Esophagus muscularis mucosa (tissue), 2 donors: ENCODE measurements at regions not wholly inside any gene's neighbourhood (a gene's known extent, or its start where the extent isn't known, plus 50 kb on each side); places are given as distances from the start of the nearest gene placed in this dataset.

Experiments
- EP300 ChIP-seq: sonication (generic); formaldehyde crosslinking; IDR thresholded peaks from one replicate; pipeline ENCODE4 v1.6.1; 2017; ENCODE audit warnings: antibody characterized with exemption
- POLR2A ChIP-seq: fragments of 450-650 bp; IDR thresholded peaks from one replicate; pipeline ENCODE4 v1.6.1; 2017; ENCODE audit warnings: antibody characterized with exemption, moderate library complexity, mild to moderate bottlenecking, low read depth

DNA sequence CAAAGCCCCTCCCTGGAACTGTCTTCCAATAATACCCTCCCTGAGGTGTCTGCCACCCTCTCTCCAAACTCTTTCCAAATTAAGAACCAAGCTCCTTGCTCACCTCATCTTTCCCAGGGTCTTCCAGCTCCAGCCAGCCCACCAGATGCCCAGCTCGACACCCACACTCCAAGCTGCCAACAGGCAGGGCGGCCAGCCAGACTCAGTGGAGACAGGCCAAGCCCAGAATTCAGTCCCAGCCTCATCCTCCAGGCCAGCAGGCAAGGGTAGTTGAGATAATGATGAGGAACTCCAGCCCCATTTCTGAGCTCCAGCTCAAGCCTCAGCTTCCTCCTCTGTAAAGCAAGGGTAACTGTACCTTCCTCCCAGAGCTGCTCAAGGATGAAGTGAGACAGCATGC lies 132.9 kb downstream of the CHST1 start:
- TF ChIP-seq POLR2A (no peak), EP300 (no peak)
